SK-N-SH (cell line): ENCODE measurements at regions not wholly inside any gene's neighbourhood (a gene's known extent, or its start where the extent isn't known, plus 50 kb on each side); places are given as distances from the start of the nearest gene placed in this dataset.

Experiments used
- EP300 ChIP-seq, 2 experiments: IDR thresholded peaks; 2 replicates each; pipeline versions ENCODE4 v1.4.0 to v1.6.1; 2012; ENCODE audit warnings: borderline replicate concordance in 1 of 2, low read depth in 1 of 2, low read length in 1 of 2
- EZH2phosphoT487 ChIP-seq: fragments of 200-600 bp; sonication (generic); IDR thresholded peaks from 2 replicates; pipeline ENCODE4 v1.6.1; 2017; ENCODE audit warnings: low read depth, mixed run types, mild to moderate bottlenecking, antibody characterized with exemption, moderate library complexity, borderline replicate concordance
- FOXM1 ChIP-seq: IDR thresholded peaks from 2 replicates; pipeline ENCODE4 v1.4.0; 2012; ENCODE audit warnings: low read depth, mild to moderate bottlenecking
- GATA2 ChIP-seq: sonication (generic); formaldehyde crosslinking; IDR thresholded peaks from 2 replicates; pipeline ENCODE4 v1.5.0; 2020; ENCODE audit warnings: mild to moderate bottlenecking, missing genetic modification reagents
- JUND ChIP-seq: IDR thresholded peaks from 2 replicates; pipeline ENCODE4 v1.4.0; 2012
- MXI1 ChIP-seq: IDR thresholded peaks from 2 replicates; pipeline ENCODE4 v1.6.1; 2012; ENCODE audit warnings: mild to moderate bottlenecking, low read depth, low read length, improper control_type of control experiment
- RAD21 ChIP-seq: IDR thresholded peaks from 2 replicates; pipeline ENCODE4 v1.6.1; 2012; ENCODE audit warnings: mild to moderate bottlenecking, low read length
- TEAD4 ChIP-seq: IDR thresholded peaks from 2 replicates; pipeline ENCODE4 v1.4.0; 2012; ENCODE audit warnings: mild to moderate bottlenecking, borderline replicate concordance; ENCODE audit not compliant: insufficient read depth
- TF ChIP-seq, protein P1 (sequence below): fragments of 200-600 bp; sonication (generic); IDR thresholded peaks from 2 replicates; pipeline ENCODE4 v1.6.1; 2017; ENCODE audit warnings: antibody characterized with exemption, mild to moderate bottlenecking, moderate library complexity
- TF ChIP-seq, protein P2 (sequence below): IDR thresholded peaks from 2 replicates; pipeline ENCODE4; 2012
- TF ChIP-seq, protein P3 (sequence below): fragments of 150-350 bp; IDR thresholded peaks from 2 replicates; pipeline ENCODE4 v1.6.1; 2017; ENCODE audit warnings: antibody characterized with exemption, low read length, low read depth, borderline replicate concordance
- TF ChIP-seq, protein P4 (sequence below): IDR thresholded peaks from 2 replicates; pipeline ENCODE4 v1.4.0; 2012; ENCODE audit warnings: low read depth, borderline replicate concordance
- TF ChIP-seq, protein P5 (sequence below): IDR thresholded peaks from 2 replicates; pipeline ENCODE4 v1.4.0; 2012; ENCODE audit warnings: low read depth
- TF ChIP-seq, protein P6 (sequence below): IDR thresholded peaks from 2 replicates; pipeline ENCODE4 v1.6.1; 2012; ENCODE audit warnings: mild to moderate bottlenecking, low read depth, low read length, moderate library complexity

DNA sequence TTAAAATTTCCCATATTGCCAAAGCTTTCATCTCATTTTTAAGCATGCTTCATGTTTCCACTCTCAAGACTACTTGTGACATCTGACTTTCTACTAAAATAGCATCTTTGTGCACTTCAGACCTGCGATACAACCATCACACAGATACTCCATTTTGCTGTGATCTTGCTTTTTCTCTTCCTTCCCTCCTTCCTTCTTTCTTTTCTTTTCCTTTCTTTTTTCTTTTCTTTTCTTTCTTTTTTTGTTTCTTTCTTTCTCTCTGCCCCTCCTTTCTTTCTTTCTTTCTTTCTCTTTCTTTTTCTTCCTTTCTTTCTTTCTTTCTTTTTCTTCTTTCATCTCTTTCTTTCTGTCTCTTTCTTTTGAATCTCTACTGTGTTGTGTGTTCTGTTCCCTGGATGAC lies 194.0 kb upstream of the KCND2 start:
- TF ChIP-seq, protein P1, sequence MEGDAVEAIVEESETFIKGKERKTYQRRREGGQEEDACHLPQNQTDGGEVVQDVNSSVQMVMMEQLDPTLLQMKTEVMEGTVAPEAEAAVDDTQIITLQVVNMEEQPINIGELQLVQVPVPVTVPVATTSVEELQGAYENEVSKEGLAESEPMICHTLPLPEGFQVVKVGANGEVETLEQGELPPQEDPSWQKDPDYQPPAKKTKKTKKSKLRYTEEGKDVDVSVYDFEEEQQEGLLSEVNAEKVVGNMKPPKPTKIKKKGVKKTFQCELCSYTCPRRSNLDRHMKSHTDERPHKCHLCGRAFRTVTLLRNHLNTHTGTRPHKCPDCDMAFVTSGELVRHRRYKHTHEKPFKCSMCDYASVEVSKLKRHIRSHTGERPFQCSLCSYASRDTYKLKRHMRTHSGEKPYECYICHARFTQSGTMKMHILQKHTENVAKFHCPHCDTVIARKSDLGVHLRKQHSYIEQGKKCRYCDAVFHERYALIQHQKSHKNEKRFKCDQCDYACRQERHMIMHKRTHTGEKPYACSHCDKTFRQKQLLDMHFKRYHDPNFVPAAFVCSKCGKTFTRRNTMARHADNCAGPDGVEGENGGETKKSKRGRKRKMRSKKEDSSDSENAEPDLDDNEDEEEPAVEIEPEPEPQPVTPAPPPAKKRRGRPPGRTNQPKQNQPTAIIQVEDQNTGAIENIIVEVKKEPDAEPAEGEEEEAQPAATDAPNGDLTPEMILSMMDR = no peak
- TF ChIP-seq, protein P2, sequence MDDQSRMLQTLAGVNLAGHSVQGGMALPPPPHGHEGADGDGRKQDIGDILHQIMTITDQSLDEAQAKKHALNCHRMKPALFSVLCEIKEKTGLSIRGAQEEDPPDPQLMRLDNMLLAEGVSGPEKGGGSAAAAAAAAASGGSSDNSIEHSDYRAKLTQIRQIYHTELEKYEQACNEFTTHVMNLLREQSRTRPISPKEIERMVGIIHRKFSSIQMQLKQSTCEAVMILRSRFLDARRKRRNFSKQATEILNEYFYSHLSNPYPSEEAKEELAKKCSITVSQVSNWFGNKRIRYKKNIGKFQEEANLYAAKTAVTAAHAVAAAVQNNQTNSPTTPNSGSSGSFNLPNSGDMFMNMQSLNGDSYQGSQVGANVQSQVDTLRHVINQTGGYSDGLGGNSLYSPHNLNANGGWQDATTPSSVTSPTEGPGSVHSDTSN = no peak
- TF ChIP-seq, protein P3, sequence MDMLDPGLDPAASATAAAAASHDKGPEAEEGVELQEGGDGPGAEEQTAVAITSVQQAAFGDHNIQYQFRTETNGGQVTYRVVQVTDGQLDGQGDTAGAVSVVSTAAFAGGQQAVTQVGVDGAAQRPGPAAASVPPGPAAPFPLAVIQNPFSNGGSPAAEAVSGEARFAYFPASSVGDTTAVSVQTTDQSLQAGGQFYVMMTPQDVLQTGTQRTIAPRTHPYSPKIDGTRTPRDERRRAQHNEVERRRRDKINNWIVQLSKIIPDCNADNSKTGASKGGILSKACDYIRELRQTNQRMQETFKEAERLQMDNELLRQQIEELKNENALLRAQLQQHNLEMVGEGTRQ = no peak
- TF ChIP-seq FOXM1 (no peak), RAD21 (no peak), GATA2 (CRISPR knock-in tag) (no peak), JUND (no peak), EZH2phosphoT487 (no peak), TEAD4 (no peak), MXI1 (no peak), EP300 (IDR thresholded peaks at IDR 0.05; ENCODE audit: borderline replicate concordance in 1 of 2, low read depth in 1 of 2, low read length in 1 of 2) (no peak)
- TF ChIP-seq, protein P4, sequence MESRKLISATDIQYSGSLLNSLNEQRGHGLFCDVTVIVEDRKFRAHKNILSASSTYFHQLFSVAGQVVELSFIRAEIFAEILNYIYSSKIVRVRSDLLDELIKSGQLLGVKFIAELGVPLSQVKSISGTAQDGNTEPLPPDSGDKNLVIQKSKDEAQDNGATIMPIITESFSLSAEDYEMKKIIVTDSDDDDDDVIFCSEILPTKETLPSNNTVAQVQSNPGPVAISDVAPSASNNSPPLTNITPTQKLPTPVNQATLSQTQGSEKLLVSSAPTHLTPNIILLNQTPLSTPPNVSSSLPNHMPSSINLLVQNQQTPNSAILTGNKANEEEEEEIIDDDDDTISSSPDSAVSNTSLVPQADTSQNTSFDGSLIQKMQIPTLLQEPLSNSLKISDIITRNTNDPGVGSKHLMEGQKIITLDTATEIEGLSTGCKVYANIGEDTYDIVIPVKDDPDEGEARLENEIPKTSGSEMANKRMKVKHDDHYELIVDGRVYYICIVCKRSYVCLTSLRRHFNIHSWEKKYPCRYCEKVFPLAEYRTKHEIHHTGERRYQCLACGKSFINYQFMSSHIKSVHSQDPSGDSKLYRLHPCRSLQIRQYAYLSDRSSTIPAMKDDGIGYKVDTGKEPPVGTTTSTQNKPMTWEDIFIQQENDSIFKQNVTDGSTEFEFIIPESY = no peak
- TF ChIP-seq, protein P5, sequence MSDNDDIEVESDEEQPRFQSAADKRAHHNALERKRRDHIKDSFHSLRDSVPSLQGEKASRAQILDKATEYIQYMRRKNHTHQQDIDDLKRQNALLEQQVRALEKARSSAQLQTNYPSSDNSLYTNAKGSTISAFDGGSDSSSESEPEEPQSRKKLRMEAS = no peak
- TF ChIP-seq, protein P6, sequence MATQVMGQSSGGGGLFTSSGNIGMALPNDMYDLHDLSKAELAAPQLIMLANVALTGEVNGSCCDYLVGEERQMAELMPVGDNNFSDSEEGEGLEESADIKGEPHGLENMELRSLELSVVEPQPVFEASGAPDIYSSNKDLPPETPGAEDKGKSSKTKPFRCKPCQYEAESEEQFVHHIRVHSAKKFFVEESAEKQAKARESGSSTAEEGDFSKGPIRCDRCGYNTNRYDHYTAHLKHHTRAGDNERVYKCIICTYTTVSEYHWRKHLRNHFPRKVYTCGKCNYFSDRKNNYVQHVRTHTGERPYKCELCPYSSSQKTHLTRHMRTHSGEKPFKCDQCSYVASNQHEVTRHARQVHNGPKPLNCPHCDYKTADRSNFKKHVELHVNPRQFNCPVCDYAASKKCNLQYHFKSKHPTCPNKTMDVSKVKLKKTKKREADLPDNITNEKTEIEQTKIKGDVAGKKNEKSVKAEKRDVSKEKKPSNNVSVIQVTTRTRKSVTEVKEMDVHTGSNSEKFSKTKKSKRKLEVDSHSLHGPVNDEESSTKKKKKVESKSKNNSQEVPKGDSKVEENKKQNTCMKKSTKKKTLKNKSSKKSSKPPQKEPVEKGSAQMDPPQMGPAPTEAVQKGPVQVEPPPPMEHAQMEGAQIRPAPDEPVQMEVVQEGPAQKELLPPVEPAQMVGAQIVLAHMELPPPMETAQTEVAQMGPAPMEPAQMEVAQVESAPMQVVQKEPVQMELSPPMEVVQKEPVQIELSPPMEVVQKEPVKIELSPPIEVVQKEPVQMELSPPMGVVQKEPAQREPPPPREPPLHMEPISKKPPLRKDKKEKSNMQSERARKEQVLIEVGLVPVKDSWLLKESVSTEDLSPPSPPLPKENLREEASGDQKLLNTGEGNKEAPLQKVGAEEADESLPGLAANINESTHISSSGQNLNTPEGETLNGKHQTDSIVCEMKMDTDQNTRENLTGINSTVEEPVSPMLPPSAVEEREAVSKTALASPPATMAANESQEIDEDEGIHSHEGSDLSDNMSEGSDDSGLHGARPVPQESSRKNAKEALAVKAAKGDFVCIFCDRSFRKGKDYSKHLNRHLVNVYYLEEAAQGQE = no peak
